Pancreas (tissue), 10 donors: ENCODE measurements at regions not wholly inside any gene's neighbourhood (a gene's known extent, or its start where the extent isn't known, plus 50 kb on each side); places are given as distances from the start of the nearest gene placed in this dataset.

Experiments
- ATAC-seq, 4 donors: fragments of 200-7000 bp; cut with Tn5 transposase; one replicate each; pipeline versions ENCODE4 v1.8.0 to v1.9.1; 2020; ENCODE audit warnings: mild to moderate bottlenecking in 4 of 4, moderate library complexity in 4 of 4
- DNase-seq, 6 donors: peaks; one replicate each; pipeline ENCODE4 v3.0.0-alpha.2; 2020
- FAIRE-seq: peaks from 2 replicates; lab custom pipeline; 2012; peaks lifted over from hg19 to GRCh38; lab: Jason Lieb, UNC
- H3K27ac ChIP-seq, 4 donors: fragments of 200-600 bp; sonication (generic); 1 replicate in 3 of 4; 2 replicates in 1 of 4; pipeline versions ENCODE4 v1.5.0 to v1.8.0; 2020
- H3K27me3 ChIP-seq, 4 donors: fragments of 200-600 bp; one replicate each; pipeline ENCODE4 v1.8.0; 2021
- H3K36me3 ChIP-seq, 3 donors: fragments of 200-600 bp; sonication (generic) in 1 of 3; one replicate each; pipeline versions ENCODE4 v1.5.0 to v1.8.0; 2020 to 2021
- H3K4me1 ChIP-seq, 3 donors: fragments of 200-600 bp; one replicate each; pipeline ENCODE4 v1.8.0; 2021
- H3K4me3 ChIP-seq, 4 donors: fragments of 200-600 bp; sonication (generic) in 2 of 4; one replicate each; pipeline versions ENCODE4 v1.5.0 to v1.8.0; 2020 to 2021
- H3K9me3 ChIP-seq, 4 donors: fragments of 200-600 bp; one replicate each; pipeline ENCODE4 v1.8.0; 2021
- CTCF ChIP-seq, 4 donors: fragments of 200-600 bp; sonication (generic) in 3 of 4; IDR thresholded peaks; one replicate each; pipeline versions ENCODE4 v1.5.0 to v1.8.0; 2021; ENCODE audit warnings: antibody characterized with exemption in 4 of 4
- WGBS, 2 donors: extraction: QIAGEN DNeasy Blood & Tissue Kit; methylation state at CpG; one replicate each; pipeline ENCODE4 v1.1.7; 2013; 5-methylcytosine and 5-hydroxymethylcytosine counted together
- intact Hi-C, 3 donors: fragments of 100-400 bp; cut with DNase I; formaldehyde crosslinking; loops; one replicate each; pipeline versions ENCODE4 v1.11.1 to v1.14.2; 2022
- donor health status: healthy with polysubstance abuse.
- donor health status: DM: no; HTN: no; CAD: no; lungs with moderate emphysema.
- donor health status: DM: no; HTN: no; CAD: no.
- donor health status: control.
- donor health status: control.
- donor health status: Bipolar disorder and iron deficiency.
- donor health status: DM: yes; HTN: yes; CAD: no.
- donor health status: DM: no; HTN: no; CAD: no.
- donor health status: DM: no; HTN: no; CAD: no.
- donor health status: DM: yes; HTN: yes; CAD: no.

- DNase-seq (no peak), FAIRE-seq (no peak), ATAC-seq (no peak)
- Histone ChIP-seq H3K27me3 (no peaks in the 10 kb centered on the region), H3K4me3 (no peak overlapping the region), H3K9me3 (no peaks in the 10 kb centered on the region), H3K4me1 (no peaks in the 10 kb centered on the region), H3K27ac (no peak overlapping the region), H3K36me3 (no peaks in the 10 kb centered on the region)
- WGBS, 2 donors = 34 to 39% methylated on average over 4 of the region's 4 CpGs
- intact Hi-C loops = no loop called here
- no peak for TF ChIP-seq CTCF (IDR thresholded peaks at IDR 0.05)
These were observed 72.4 kb upstream of the EDNRB start for GRCh38 chr13:77991003-77991402.

- no peaks in the 10 kb centered on the region for H3K27me3 ChIP-seq
- DNase-seq = no peak
- no peak for FAIRE-seq
These were observed 70.7 kb upstream of the EDNRB start for GRCh38 chr13:77989281-77989680.

GRCh38 chr13:77988355-77988754 is 69.7 kb upstream of the EDNRB start:
- Histone ChIP-seq H3K36me3 (no peaks in the 10 kb centered on the region), H3K4me1 (no peaks in the 10 kb centered on the region), H3K9me3 (no peaks in the 10 kb centered on the region), H3K27me3 (no peaks in the 10 kb centered on the region), H3K27ac (no peak overlapping the region), H3K4me3 (no peak overlapping the region)
- FAIRE-seq = no peak
- TF ChIP-seq CTCF (IDR thresholded peaks at IDR 0.05) = no peak
- intact Hi-C loops = no loop called here
- 58 to 75% methylated on average over 2 of the region's 2 CpGs for WGBS, 2 donors
- DNase-seq = no peak
- no peak for ATAC-seq

More at GRCh38 chr13:77989281-77989680, 70.7 kb upstream of the EDNRB start:
- H3K27ac ChIP-seq = no peak overlapping the region
- TF ChIP-seq CTCF (IDR thresholded peaks at IDR 0.05) = no peak
- WGBS, 2 donors = 30 to 50% methylated on average over 2 of the region's 2 CpGs
- no peak overlapping the region for H3K4me3 ChIP-seq
- H3K36me3 ChIP-seq = no peaks in the 10 kb centered on the region
- intact Hi-C loops = no loop called here
- no peaks in the 10 kb centered on the region for H3K4me1 ChIP-seq
- H3K9me3 ChIP-seq = no peaks in the 10 kb centered on the region
- no peak for ATAC-seq

- FAIRE-seq (no peak), DNase-seq (no peak), ATAC-seq (no peak)
These were observed 68.1 kb upstream of the EDNRB start for GRCh38 chr13:77986713-77987112.

More at GRCh38 chr13:77986713-77987112, 68.1 kb upstream of the EDNRB start:
- H3K27ac ChIP-seq = no peak overlapping the region
- intact Hi-C loops = no loop called here
- 62 to 69% methylated on average over 5 of the region's 5 CpGs for WGBS, 2 donors
- H3K4me1 ChIP-seq = no peaks in the 10 kb centered on the region
- no peaks in the 10 kb centered on the region for H3K9me3 ChIP-seq
- H3K4me3 ChIP-seq = no peak overlapping the region
- no peak for TF ChIP-seq CTCF (IDR thresholded peaks at IDR 0.05)
- H3K27me3 ChIP-seq = no peaks in the 10 kb centered on the region
- H3K36me3 ChIP-seq = no peaks in the 10 kb centered on the region
